CD8-positive, alpha-beta memory T cell (primary cell): ENCODE measurements at regions not wholly inside any gene's neighbourhood (a gene's known extent, or its start where the extent isn't known, plus 50 kb on each side); places are given as distances from the start of the nearest gene placed in this dataset.

Source experiments
- CTCF ChIA-PET: fragments of 350-600 bp; sonication (Branson Sonifier 250); formaldehyde crosslinking; loops from one replicate; lab custom pipeline; 2021; ENCODE audit warnings: antibody characterized with exemption; lab: Charles Lee
- POLR2A ChIA-PET: fragments of 350-600 bp; sonication (Branson Sonifier 250); formaldehyde crosslinking; loops from one replicate; lab custom pipeline; 2021; ENCODE audit warnings: antibody characterized with exemption; lab: Charles Lee
- DNase-seq, 5 donors: peaks; one replicate each; pipeline versions ENCODE4 v3.0.0 to v3.0.0-alpha.2; 2020 to 2022; ENCODE audit warnings: mixed read lengths in 1 of 5
- H3K27ac ChIP-seq: one replicate; pipeline ENCODE4 v1.7.0; 2013; ENCODE audit warnings: low read depth, mild to moderate bottlenecking, low read length, moderate library complexity
- H3K27me3 ChIP-seq: 2 replicates; pipeline ENCODE4 v1.7.0; 2013; ENCODE audit warnings: low read length, mild to moderate bottlenecking; ENCODE audit not compliant: insufficient read depth, poor library complexity, severe bottlenecking
- H3K36me3 ChIP-seq: 2 replicates; pipeline ENCODE4 v1.7.0; 2013; ENCODE audit warnings: mild to moderate bottlenecking, low read length, moderate library complexity; ENCODE audit not compliant: insufficient read depth
- H3K4me1 ChIP-seq: 2 replicates; pipeline ENCODE4 v1.7.0; 2013; ENCODE audit warnings: mild to moderate bottlenecking, low read length, moderate library complexity; ENCODE audit not compliant: insufficient read depth
- H3K4me3 ChIP-seq: 2 replicates; pipeline ENCODE4 v1.7.0; 2013; ENCODE audit warnings: mild to moderate bottlenecking, low read length
- H3K9me3 ChIP-seq: 2 replicates; pipeline ENCODE4 v1.7.0; 2013; ENCODE audit warnings: mild to moderate bottlenecking, low read length
- H3K27ac Mint-ChIP-seq, 8 donors: one replicate each; pipeline ENCODE4 v1.8.0; 2020 to 2021; ENCODE audit warnings: mixed read lengths in 8 of 8, mild to moderate bottlenecking in 6 of 8, inconsistent platforms in 3 of 8, moderate library complexity in 3 of 8
- H3K27me3 Mint-ChIP-seq, 2 donors: one replicate each; pipeline ENCODE4 v1.8.0; 2020 to 2021; ENCODE audit warnings: mixed read lengths in 2 of 2, mild to moderate bottlenecking in 1 of 2, moderate library complexity in 1 of 2
- H3K36me3 Mint-ChIP-seq, 3 donors: one replicate each; pipeline ENCODE4 v1.8.0; 2020 to 2021; ENCODE audit warnings: mixed read lengths in 3 of 3, inconsistent platforms in 1 of 3, mild to moderate bottlenecking in 1 of 3
- H3K4me1 Mint-ChIP-seq, 3 donors: one replicate each; pipeline ENCODE4 v1.8.0; 2020 to 2021; ENCODE audit warnings: mixed read lengths in 3 of 3, inconsistent platforms in 1 of 3, mild to moderate bottlenecking in 1 of 3
- H3K4me3 Mint-ChIP-seq, 7 donors: one replicate each; pipeline ENCODE4 v1.8.0; 2020 to 2021; ENCODE audit warnings: mixed read lengths in 7 of 7, mild to moderate bottlenecking in 6 of 7, moderate library complexity in 4 of 7, inconsistent platforms in 2 of 7
- H3K9me3 Mint-ChIP-seq, 5 donors: one replicate each; pipeline ENCODE4 v1.8.0; 2020 to 2022; ENCODE audit warnings: mixed read lengths in 5 of 5, mild to moderate bottlenecking in 3 of 5, moderate library complexity in 2 of 5, inconsistent platforms in 1 of 5

DNA sequence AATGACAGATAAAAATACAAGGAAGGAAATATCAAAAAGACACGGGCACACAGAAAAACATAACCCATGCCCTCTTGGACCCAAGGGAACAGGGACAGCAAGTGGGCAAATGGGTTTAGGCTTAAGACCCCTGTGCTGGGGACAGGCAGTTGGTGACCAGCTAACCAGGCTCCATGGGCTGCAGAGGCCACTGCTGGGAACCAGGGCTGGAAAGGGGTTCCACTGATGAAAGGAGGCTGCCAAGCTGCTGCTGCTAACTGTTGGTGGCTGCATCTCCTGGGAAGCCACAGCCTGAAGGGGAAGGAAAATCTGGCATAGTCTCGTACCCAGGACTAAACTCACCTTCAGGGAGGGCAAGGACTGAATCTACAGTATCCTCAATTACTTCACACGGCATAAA, 579.2 kb upstream of the MGMT start:
- Histone ChIP-seq H3K27ac (no peak overlapping the region), H3K4me3 (no peak overlapping the region), H3K4me1 (no peaks in the 10 kb centered on the region), H3K27me3 (no peaks in the 10 kb centered on the region), H3K9me3 (no peaks in the 10 kb centered on the region), H3K36me3 (no peaks in the 10 kb centered on the region)
- Mint-ChIP-seq H3K36me3 (no peaks in the 10 kb centered on the region), H3K9me3 (peaks cover 4 to 17% (median 9%) of the 10 kb centered on the region in 5 donors), H3K27me3 (peaks cover 0 to 2% of the 10 kb centered on the region in 2 donors), H3K27ac (no peak overlapping the region), H3K4me1 (no peaks in the 10 kb centered on the region), H3K4me3 (no peak overlapping the region)
- POLR2A ChIA-PET: no interaction called here
- CTCF ChIA-PET: no interaction called here
- DNase-seq: no peak

DNA sequence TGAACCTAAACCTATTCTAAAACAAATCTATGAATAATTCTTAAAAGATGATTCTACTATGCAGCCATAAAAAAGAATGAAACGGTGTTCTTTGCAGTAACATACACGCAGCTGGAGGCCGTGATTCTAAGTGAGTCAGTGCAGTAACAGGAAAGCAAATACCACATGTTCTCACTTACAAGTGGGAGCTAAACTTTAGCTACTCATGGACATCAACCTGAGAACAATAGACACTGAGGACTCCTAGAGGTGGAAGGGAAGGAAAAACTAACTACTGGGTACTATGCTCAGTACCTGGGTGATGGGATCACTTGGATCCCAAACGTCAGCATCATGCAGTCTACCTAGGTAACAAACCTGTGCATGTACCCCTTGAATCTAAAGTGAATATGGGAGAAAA, 575.0 kb upstream of the MGMT start:
- no peaks in the 10 kb centered on the region for H3K9me3 ChIP-seq
- H3K4me1 Mint-ChIP-seq: no peaks in the 10 kb centered on the region
- no peak overlapping the region for H3K27ac ChIP-seq
- no peaks in the 10 kb centered on the region for H3K36me3 ChIP-seq
- CTCF ChIA-PET: no interaction called here
- H3K27ac Mint-ChIP-seq: no peak overlapping the region
- POLR2A ChIA-PET: no interaction called here
- no peaks in the 10 kb centered on the region for H3K36me3 Mint-ChIP-seq
- peaks cover 4 to 17% (median 12%) of the 10 kb centered on the region in 5 donors for H3K9me3 Mint-ChIP-seq
- H3K27me3 Mint-ChIP-seq: peaks cover 0 to 2% of the 10 kb centered on the region in 2 donors
- no peaks in the 10 kb centered on the region for H3K4me1 ChIP-seq
- no peak overlapping the region for H3K4me3 ChIP-seq
- H3K4me3 Mint-ChIP-seq: no peak overlapping the region
- no peaks in the 10 kb centered on the region for H3K27me3 ChIP-seq
- DNase-seq: no peak

DNA sequence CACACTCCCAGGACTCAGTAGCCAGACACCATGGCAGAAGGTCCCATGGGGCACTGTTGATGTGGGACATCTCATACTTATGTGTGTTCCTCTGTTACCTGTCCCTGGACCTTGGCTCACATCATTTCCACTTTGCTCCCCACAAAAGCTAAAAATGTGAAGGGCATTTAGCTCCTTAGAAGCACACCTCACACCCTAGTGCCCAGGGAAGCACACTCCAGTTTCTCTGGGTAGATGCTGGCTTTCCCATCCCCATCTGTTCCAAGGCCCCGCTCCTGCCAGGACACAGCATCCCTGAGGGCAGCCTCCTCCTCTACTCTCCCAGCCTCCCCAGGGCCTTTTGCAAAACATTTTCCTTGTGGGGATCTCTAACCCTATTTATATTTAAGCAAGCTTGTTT, 572.4 kb upstream of the MGMT start:
- Histone ChIP-seq H3K4me3 (no peak overlapping the region), H3K27me3 (no peaks in the 10 kb centered on the region), H3K4me1 (no peaks in the 10 kb centered on the region), H3K9me3 (no peaks in the 10 kb centered on the region), H3K27ac (no peak overlapping the region), H3K36me3 (no peaks in the 10 kb centered on the region)
- Mint-ChIP-seq H3K36me3 (no peaks in the 10 kb centered on the region), H3K27me3 (no peaks in the 10 kb centered on the region), H3K27ac (no peak overlapping the region), H3K9me3 (peaks cover 0 to 7% (median 2%) of the 10 kb centered on the region in 5 donors), H3K4me1 (no peaks in the 10 kb centered on the region), H3K4me3 (no peak overlapping the region)
- DNase-seq: no peak
- ChIA-PET CTCF (no interaction called here), POLR2A (no interaction called here)

DNA sequence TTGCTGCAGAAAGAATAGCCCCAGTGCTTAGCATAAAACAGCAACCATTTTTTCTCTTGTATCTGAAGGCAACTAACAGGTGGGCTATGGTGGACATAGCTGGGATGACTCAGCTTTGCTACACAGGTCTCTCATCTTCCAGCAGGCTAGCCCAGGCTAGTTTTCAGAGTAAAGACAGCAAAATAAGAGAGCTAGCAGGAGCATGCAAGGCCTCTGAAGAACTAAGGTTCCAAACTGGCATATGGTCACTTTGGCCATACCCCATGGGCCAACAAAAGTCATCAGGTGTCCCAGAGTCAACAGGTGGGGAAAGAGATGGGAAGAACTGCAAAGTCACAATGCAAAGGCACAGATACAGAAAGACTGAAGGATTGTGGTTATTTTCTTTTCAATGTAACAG, 571.6 kb upstream of the MGMT start:
- H3K4me1 Mint-ChIP-seq: no peaks in the 10 kb centered on the region
- no peaks in the 10 kb centered on the region for H3K36me3 Mint-ChIP-seq
- no peak overlapping the region for H3K27ac ChIP-seq
- CTCF ChIA-PET: no interaction called here
- H3K27ac Mint-ChIP-seq: no peak overlapping the region
- no peaks in the 10 kb centered on the region for H3K4me1 ChIP-seq
- peaks cover 0 to 7% (median 2%) of the 10 kb centered on the region in 5 donors for H3K9me3 Mint-ChIP-seq
- H3K36me3 ChIP-seq: no peaks in the 10 kb centered on the region
- no peaks in the 10 kb centered on the region for H3K27me3 Mint-ChIP-seq
- no peaks in the 10 kb centered on the region for H3K27me3 ChIP-seq
- H3K4me3 ChIP-seq: no peak overlapping the region
- POLR2A ChIA-PET: no interaction called here
- no peak for DNase-seq
- no peaks in the 10 kb centered on the region for H3K9me3 ChIP-seq
- H3K4me3 Mint-ChIP-seq: no peak overlapping the region

DNA sequence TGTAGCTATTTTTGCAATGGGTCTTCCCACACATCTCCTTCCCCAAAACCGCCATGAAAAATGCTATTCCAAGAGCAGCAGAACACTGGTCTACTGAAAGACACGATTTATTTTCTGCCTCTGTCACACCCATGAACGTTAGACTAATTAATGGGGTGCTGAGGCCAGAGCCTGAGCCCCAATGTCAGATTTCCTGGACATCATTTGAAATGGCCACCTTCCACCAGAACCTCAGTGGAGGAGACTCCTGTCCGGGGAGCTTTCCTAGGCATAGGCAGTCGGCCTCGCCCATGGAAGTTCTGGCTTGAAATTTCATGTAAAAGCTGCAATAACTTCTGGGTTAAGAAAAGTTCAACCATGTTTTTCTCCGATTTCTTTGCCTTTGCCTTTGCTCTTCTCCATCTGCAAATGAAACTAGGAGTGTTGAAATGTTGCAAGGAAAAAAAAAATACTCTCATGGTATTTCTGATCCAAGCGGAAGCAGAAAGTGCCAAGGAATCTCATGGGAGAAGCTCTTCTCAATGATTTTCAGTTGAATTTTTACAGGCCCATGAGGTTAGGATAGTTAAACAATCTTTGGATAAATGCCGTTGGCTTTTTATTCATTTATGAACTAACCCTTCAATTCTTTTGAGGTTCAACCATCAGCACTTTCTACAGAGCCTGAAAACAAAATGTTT, 570.8 kb upstream of the MGMT start:
- ChIA-PET POLR2A (no interaction called here), CTCF (no interaction called here)
- Histone ChIP-seq H3K4me1 (no peaks in the 10 kb centered on the region), H3K27me3 (no peaks in the 10 kb centered on the region), H3K27ac (no peak overlapping the region), H3K36me3 (no peaks in the 10 kb centered on the region), H3K4me3 (no peak overlapping the region), H3K9me3 (no peaks in the 10 kb centered on the region)
- H3K9me3 Mint-ChIP-seq: peaks cover 0 to 5% (median 0%) of the 10 kb centered on the region in 5 donors
- no peak for DNase-seq
- no peak overlapping the region for H3K27ac Mint-ChIP-seq
- no peaks in the 10 kb centered on the region for H3K4me1 Mint-ChIP-seq
- H3K36me3 Mint-ChIP-seq: no peaks in the 10 kb centered on the region
- no peak overlapping the region for H3K4me3 Mint-ChIP-seq
- no peaks in the 10 kb centered on the region for H3K27me3 Mint-ChIP-seq

- POLR2A ChIA-PET: no interaction called here
- H3K27me3 Mint-ChIP-seq: no peaks in the 10 kb centered on the region
- H3K4me1 Mint-ChIP-seq: no peaks in the 10 kb centered on the region
- Histone ChIP-seq H3K4me3 (no peak overlapping the region), H3K27me3 (no peaks in the 10 kb centered on the region), H3K9me3 (no peaks in the 10 kb centered on the region), H3K36me3 (no peaks in the 10 kb centered on the region), H3K27ac (no peak overlapping the region), H3K4me1 (no peaks in the 10 kb centered on the region)
- H3K36me3 Mint-ChIP-seq: no peaks in the 10 kb centered on the region
- CTCF ChIA-PET: no interaction called here
- no peak for DNase-seq
- H3K9me3 Mint-ChIP-seq: peaks cover 0 to 5% (median 0%) of the 10 kb centered on the region in 5 donors
- H3K4me3 Mint-ChIP-seq: no peak overlapping the region
- no peak overlapping the region for H3K27ac Mint-ChIP-seq
These were observed 570.1 kb upstream of the MGMT start for GRCh38 chr10:128896963-128897362.

- Mint-ChIP-seq H3K9me3 (peaks cover 0 to 5% (median 0%) of the 10 kb centered on the region in 5 donors), H3K4me1 (no peaks in the 10 kb centered on the region)
- H3K27me3 ChIP-seq: no peaks in the 10 kb centered on the region
These were observed 569.5 kb upstream of the MGMT start for GRCh38 chr10:128897401-128898129.

DNA sequence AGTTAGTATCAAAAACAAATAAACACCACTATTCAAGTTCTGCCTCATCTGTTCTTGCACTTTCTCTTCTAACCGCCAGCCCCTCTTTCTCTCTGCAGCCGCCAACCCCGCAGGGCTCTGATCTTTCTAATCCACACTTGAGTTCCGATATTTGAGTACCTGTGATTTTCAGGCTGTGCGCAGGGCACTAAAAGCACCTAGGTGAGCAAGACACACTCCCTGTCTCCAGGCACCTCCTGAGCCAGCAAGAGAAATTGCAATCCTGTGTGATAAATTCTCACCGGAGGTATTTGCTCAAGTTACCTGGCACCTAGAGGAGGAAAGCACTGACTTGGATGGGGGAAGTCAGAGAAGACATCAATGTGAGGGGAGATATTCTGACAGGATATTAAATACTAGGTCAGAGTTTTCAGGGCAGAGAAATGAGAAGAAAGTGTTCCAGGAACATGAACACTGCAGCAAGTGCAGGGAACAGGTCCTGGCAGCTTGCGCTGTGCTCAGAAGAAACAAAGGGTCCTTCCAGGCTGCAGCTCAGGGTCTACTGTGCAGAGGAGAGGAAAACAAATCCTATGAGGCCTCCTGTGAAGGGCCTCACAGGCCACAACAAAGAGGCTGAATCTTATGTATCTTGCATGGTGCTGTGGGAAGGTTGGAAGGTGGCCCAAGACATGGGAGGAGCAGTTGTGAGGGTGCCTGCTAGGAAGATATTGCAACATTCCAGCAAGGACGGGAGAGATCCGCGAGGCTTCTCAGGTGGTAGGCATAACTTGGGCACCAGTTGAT, 568.7 kb upstream of the MGMT start:
- H3K36me3 ChIP-seq: no peaks in the 10 kb centered on the region
- no peak overlapping the region for H3K4me3 ChIP-seq
- no peak overlapping the region for H3K4me3 Mint-ChIP-seq
- H3K27ac ChIP-seq: no peak overlapping the region
- CTCF ChIA-PET: no interaction called here
- H3K9me3 Mint-ChIP-seq: peaks cover 0 to 5% (median 0%) of the 10 kb centered on the region in 5 donors
- no peaks in the 10 kb centered on the region for H3K4me1 ChIP-seq
- POLR2A ChIA-PET: no interaction called here
- H3K27me3 ChIP-seq: no peaks in the 10 kb centered on the region
- H3K4me1 Mint-ChIP-seq: no peaks in the 10 kb centered on the region
- no peaks in the 10 kb centered on the region for H3K9me3 ChIP-seq
- H3K27me3 Mint-ChIP-seq: no peaks in the 10 kb centered on the region
- no peaks in the 10 kb centered on the region for H3K36me3 Mint-ChIP-seq
- no peak overlapping the region for H3K27ac Mint-ChIP-seq
- no peak for DNase-seq

More at GRCh38 chr10:128897401-128898129, 569.5 kb upstream of the MGMT start:
- no peak overlapping the region for H3K4me3 ChIP-seq
- no peak overlapping the region for H3K4me3 Mint-ChIP-seq
- no peak overlapping the region for H3K27ac Mint-ChIP-seq
- DNase-seq: no peak
- no peaks in the 10 kb centered on the region for H3K27me3 Mint-ChIP-seq
- no peak overlapping the region for H3K27ac ChIP-seq
- no peaks in the 10 kb centered on the region for H3K4me1 ChIP-seq
- POLR2A ChIA-PET: no interaction called here
- CTCF ChIA-PET: no interaction called here
- no peaks in the 10 kb centered on the region for H3K36me3 Mint-ChIP-seq
- H3K9me3 ChIP-seq: no peaks in the 10 kb centered on the region
- H3K36me3 ChIP-seq: no peaks in the 10 kb centered on the region
